ENCODE measurements at regions not wholly inside any gene's neighbourhood (a gene's known extent, or its start where the extent isn't known, plus 50 kb on each side); places are given as distances from the start of the nearest gene placed in this dataset.

GRCh38 chr17:33352526-33352925 is 59.4 kb upstream of the ASIC2 start:
- DNase-seq: no peak

GRCh38 chr17:33356266-33356665 is 63.2 kb upstream of the ASIC2 start:
- no peak for DNase-seq

- no peak for DNase-seq
These were observed 70.4 kb upstream of the ASIC2 start for GRCh38 chr17:33363475-33363874.

GRCh38 chr17:33366960-33367359 is 73.9 kb upstream of the ASIC2 start:
- no peak for DNase-seq

GRCh38 chr17:33369149-33369548 is 76.1 kb upstream of the ASIC2 start:
- DNase-seq: no peak

GRCh38 chr17:33369876-33370275 is 76.8 kb upstream of the ASIC2 start:
- DNase-seq: no peak

GRCh38 chr17:33370401-33370800 is 77.3 kb upstream of the ASIC2 start:
- DNase-seq: no peak

GRCh38 chr17:33371377-33371776 is 78.3 kb upstream of the ASIC2 start:
- DNase-seq: no peak

- no peak for DNase-seq
These were observed 80.2 kb upstream of the ASIC2 start for GRCh38 chr17:33373273-33373672.

GRCh38 chr17:33375103-33375502 is 82.0 kb upstream of the ASIC2 start:
- DNase-seq: no peak

- no peak for DNase-seq
These were observed 82.7 kb upstream of the ASIC2 start for GRCh38 chr17:33375783-33376182.

GRCh38 chr17:33377837-33378595 is 84.9 kb upstream of the ASIC2 start:
- no peak for DNase-seq

GRCh38 chr17:33381201-33381600 is 88.1 kb upstream of the ASIC2 start:
- no peak for DNase-seq

GRCh38 chr17:33383488-33384023 is 90.5 kb upstream of the ASIC2 start:
- no peak for DNase-seq

- DNase-seq: no peak
These were observed 92.0 kb upstream of the ASIC2 start for GRCh38 chr17:33385133-33385532.

GRCh38 chr17:33385713-33386112 is 92.6 kb upstream of the ASIC2 start:
- no peak for DNase-seq

GRCh38 chr17:33387406-33387805 is 94.3 kb upstream of the ASIC2 start:
- DNase-seq: no peak

GRCh38 chr17:33389504-33390135 is 96.5 kb upstream of the ASIC2 start:
- DNase-seq: no peak

GRCh38 chr17:33390479-33391176 is 97.5 kb upstream of the ASIC2 start:
- no peak for DNase-seq

- DNase-seq: no peak
These were observed 103.7 kb upstream of the ASIC2 start for GRCh38 chr17:33396818-33397217.

GRCh38 chr17:33398386-33398785 is 105.3 kb upstream of the ASIC2 start:
- DNase-seq: no peak

GRCh38 chr17:33401249-33401648 is 108.2 kb upstream of the ASIC2 start:
- DNase-seq: no peak

GRCh38 chr17:33403194-33403593 is 110.1 kb upstream of the ASIC2 start:
- no peak for DNase-seq

All from hippocampal formation (tissue), 2 donors.